ENCODE measurements at regions not wholly inside any gene's neighbourhood (a gene's known extent, or its start where the extent isn't known, plus 50 kb on each side); places are given as distances from the start of the nearest gene placed in this dataset.

DNA sequence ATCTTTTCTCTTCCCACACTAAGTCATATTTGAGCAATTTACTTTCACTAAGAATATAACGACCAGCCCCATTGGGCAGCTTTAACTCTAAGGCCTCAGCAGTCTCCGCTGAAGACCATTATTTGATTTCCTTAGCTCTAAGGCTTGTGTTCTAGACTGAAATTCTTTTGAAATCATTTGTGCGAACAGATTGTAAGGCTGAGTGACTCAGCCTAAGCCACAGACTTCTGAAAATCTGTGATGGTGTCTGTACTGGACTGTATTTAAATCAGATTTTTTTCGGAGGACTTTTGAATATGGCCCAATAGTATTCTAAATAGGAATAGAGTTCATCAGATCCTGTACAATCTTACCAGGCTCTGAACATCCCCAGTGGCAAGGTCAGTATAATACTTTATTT lies 150.3 kb upstream of the TECRL start:
- intact Hi-C loops (cut with DNase I): no loop called here
- DNase-seq: no peak
- Histone ChIP-seq H3K36me3 (no peaks in the 10 kb centered on the region), H3K27me3 (no peaks in the 10 kb centered on the region), H3K4me1 (no peaks in the 10 kb centered on the region), H3K27ac (no peak overlapping the region), H3K4me3 (no peak overlapping the region), H3K9me3 (no peaks in the 10 kb centered on the region)
- WGBS, 2 donors: 81 to 88% methylated on average over 4 of the region's 4 CpGs
- TF ChIP-seq POLR2AphosphoS5 (IDR thresholded peaks at IDR 0.05) (no peak), POLR2A (IDR thresholded peaks at IDR 0.05) (no peak), EP300 (IDR thresholded peaks at IDR 0.05) (no peak)
- TF ChIP-seq, protein P1, sequence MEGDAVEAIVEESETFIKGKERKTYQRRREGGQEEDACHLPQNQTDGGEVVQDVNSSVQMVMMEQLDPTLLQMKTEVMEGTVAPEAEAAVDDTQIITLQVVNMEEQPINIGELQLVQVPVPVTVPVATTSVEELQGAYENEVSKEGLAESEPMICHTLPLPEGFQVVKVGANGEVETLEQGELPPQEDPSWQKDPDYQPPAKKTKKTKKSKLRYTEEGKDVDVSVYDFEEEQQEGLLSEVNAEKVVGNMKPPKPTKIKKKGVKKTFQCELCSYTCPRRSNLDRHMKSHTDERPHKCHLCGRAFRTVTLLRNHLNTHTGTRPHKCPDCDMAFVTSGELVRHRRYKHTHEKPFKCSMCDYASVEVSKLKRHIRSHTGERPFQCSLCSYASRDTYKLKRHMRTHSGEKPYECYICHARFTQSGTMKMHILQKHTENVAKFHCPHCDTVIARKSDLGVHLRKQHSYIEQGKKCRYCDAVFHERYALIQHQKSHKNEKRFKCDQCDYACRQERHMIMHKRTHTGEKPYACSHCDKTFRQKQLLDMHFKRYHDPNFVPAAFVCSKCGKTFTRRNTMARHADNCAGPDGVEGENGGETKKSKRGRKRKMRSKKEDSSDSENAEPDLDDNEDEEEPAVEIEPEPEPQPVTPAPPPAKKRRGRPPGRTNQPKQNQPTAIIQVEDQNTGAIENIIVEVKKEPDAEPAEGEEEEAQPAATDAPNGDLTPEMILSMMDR (IDR thresholded peaks at IDR 0.05): no peak

- Histone ChIP-seq H3K4me3 (no peak overlapping the region), H3K36me3 (no peaks in the 10 kb centered on the region), H3K9me3 (no peaks in the 10 kb centered on the region), H3K4me1 (no peaks in the 10 kb centered on the region), H3K27me3 (no peaks in the 10 kb centered on the region), H3K27ac (no peak overlapping the region)
- DNase-seq: no peak
- intact Hi-C loops (cut with DNase I): no loop called here
- TF ChIP-seq, protein P1 (IDR thresholded peaks at IDR 0.05): no peak
- TF ChIP-seq POLR2AphosphoS5 (IDR thresholded peaks at IDR 0.05) (no peak), POLR2A (IDR thresholded peaks at IDR 0.05) (no peak), EP300 (IDR thresholded peaks at IDR 0.05) (no peak)
Measured at GRCh38 chr4:64551125-64551524, 141.9 kb upstream of the TECRL start.

GRCh38 chr4:64545593-64545992 lies 136.3 kb upstream of the TECRL start:
- Histone ChIP-seq H3K27ac (no peak overlapping the region), H3K4me1 (no peaks in the 10 kb centered on the region), H3K36me3 (no peaks in the 10 kb centered on the region), H3K9me3 (no peaks in the 10 kb centered on the region), H3K27me3 (no peaks in the 10 kb centered on the region), H3K4me3 (no peak overlapping the region)
- TF ChIP-seq POLR2AphosphoS5 (IDR thresholded peaks at IDR 0.05) (no peak), EP300 (IDR thresholded peaks at IDR 0.05) (no peak), POLR2A (IDR thresholded peaks at IDR 0.05) (no peak)
- TF ChIP-seq, protein P1 (IDR thresholded peaks at IDR 0.05): no peak
- no peak for DNase-seq
- intact Hi-C loops (cut with DNase I): no loop called here
- WGBS, 2 donors: 90 to 91% methylated on average over 15 of the region's 15 CpGs

- WGBS, 2 donors: 12 to 26% methylated on average over 4 of the region's 4 CpGs
- H3K36me3 ChIP-seq: no peaks in the 10 kb centered on the region
- no peaks in the 10 kb centered on the region for H3K4me1 ChIP-seq
- no peak for DNase-seq
- H3K9me3 ChIP-seq: no peaks in the 10 kb centered on the region
- TF ChIP-seq, protein P1 (IDR thresholded peaks at IDR 0.05): peak; percentile 30 to 75 (median 57)
- TF ChIP-seq POLR2AphosphoS5 (IDR thresholded peaks at IDR 0.05): no peak
- no peak for TF ChIP-seq POLR2A (IDR thresholded peaks at IDR 0.05)
- H3K27me3 ChIP-seq: no peaks in the 10 kb centered on the region
- H3K4me3 ChIP-seq: no peak overlapping the region
- no peak overlapping the region for H3K27ac ChIP-seq
- intact Hi-C loops (cut with DNase I): loop anchor here (2.0 kb wide), 1 partner anchor 379 kb away; no protein-coding TSS in a partner anchor
Measured at GRCh38 chr4:64539234-64539849, 130.1 kb upstream of the TECRL start.

- H3K27me3 ChIP-seq: no peaks in the 10 kb centered on the region
- no peak for TF ChIP-seq POLR2A (IDR thresholded peaks at IDR 0.05)
- TF ChIP-seq, protein P1 (IDR thresholded peaks at IDR 0.05): no peak
- no peak for TF ChIP-seq POLR2AphosphoS5 (IDR thresholded peaks at IDR 0.05)
- TF ChIP-seq EP300 (IDR thresholded peaks at IDR 0.05): no peak
- no peaks in the 10 kb centered on the region for H3K9me3 ChIP-seq
- intact Hi-C loops (cut with DNase I): loop anchor here (2.0 kb wide), 1 partner anchor 377 kb away; no protein-coding TSS in a partner anchor
- WGBS, 2 donors: 71% methylated on average over 8 of the region's 8 CpGs
- no peaks in the 10 kb centered on the region for H3K4me1 ChIP-seq
- H3K4me3 ChIP-seq: no peak overlapping the region
- H3K36me3 ChIP-seq: no peaks in the 10 kb centered on the region
- no peak for DNase-seq
- H3K27ac ChIP-seq: no peak overlapping the region
Measured at GRCh38 chr4:64538219-64538618, 129.0 kb upstream of the TECRL start.
